Activated naive CD8-positive, alpha-beta T cell treated with anti-CD3 and anti-CD28 coated beads, Interleukin-2, amount 50 U/mL, for 24 hours (primary cell): ENCODE measurements at regions not wholly inside any gene's neighbourhood (a gene's known extent, or its start where the extent isn't known, plus 50 kb on each side); places are given as distances from the start of the nearest gene placed in this dataset.
A peak's percentile ranks its signal among the peaks of the same experiment; 100 is the strongest.

Experiments used
- ATAC-seq: fragments of 150-1000 bp; cut with Tn5 transposase; one replicate; pipeline ENCODE4 v1.10.0; 2021
- DNase-seq: peaks from one replicate; pipeline ENCODE4 v3.0.0; 2021
- H3K27ac Mint-ChIP-seq: one replicate; pipeline ENCODE4 v1.8.0; 2021; ENCODE audit warnings: mild to moderate bottlenecking, mixed read lengths
- H3K27me3 Mint-ChIP-seq: one replicate; pipeline ENCODE4 v1.8.0; 2021; ENCODE audit warnings: mixed read lengths
- H3K36me3 Mint-ChIP-seq: one replicate; pipeline ENCODE4 v1.8.0; 2021; ENCODE audit warnings: low read depth, mixed read lengths
- H3K4me1 Mint-ChIP-seq: one replicate; pipeline ENCODE4 v1.8.0; 2021; ENCODE audit warnings: mixed read lengths
- H3K4me3 Mint-ChIP-seq: one replicate; pipeline ENCODE4 v1.8.0; 2021; ENCODE audit warnings: mild to moderate bottlenecking, moderate library complexity, mixed read lengths
- H3K9me3 Mint-ChIP-seq: one replicate; pipeline ENCODE4 v1.8.0; 2021; ENCODE audit warnings: mixed read lengths

- no peak for DNase-seq
- peaks cover 18% of the 10 kb centered on the region for H3K9me3 Mint-ChIP-seq
- peaks cover 20% of the 10 kb centered on the region for H3K27me3 Mint-ChIP-seq
- H3K4me1 Mint-ChIP-seq = no peaks in the 10 kb centered on the region
- H3K27ac Mint-ChIP-seq = no peak overlapping the region
- ATAC-seq = no peak
- H3K4me3 Mint-ChIP-seq = no peak overlapping the region
- no peaks in the 10 kb centered on the region for H3K36me3 Mint-ChIP-seq
Observed at GRCh38 chr2:238663586-238663985, 184.3 kb upstream of the TWIST2 start.

- H3K4me3 Mint-ChIP-seq = no peak overlapping the region
- H3K9me3 Mint-ChIP-seq = peaks cover 27% of the 10 kb centered on the region
Observed at GRCh38 chr2:238665919-238666318, 182.0 kb upstream of the TWIST2 start.

GRCh38 chr2:238666543-238666942 lies 181.3 kb upstream of the TWIST2 start:
- H3K27me3 Mint-ChIP-seq = peaks cover 22% of the 10 kb centered on the region
- H3K4me1 Mint-ChIP-seq = peaks cover 1% of the 10 kb centered on the region
- ATAC-seq (no peak), DNase-seq (no peak)
- no peak overlapping the region for H3K27ac Mint-ChIP-seq
- H3K9me3 Mint-ChIP-seq = peaks cover 24% of the 10 kb centered on the region
- H3K4me3 Mint-ChIP-seq = no peak overlapping the region
- H3K36me3 Mint-ChIP-seq = no peaks in the 10 kb centered on the region

More at GRCh38 chr2:238665919-238666318, 182.0 kb upstream of the TWIST2 start:
- H3K27me3 Mint-ChIP-seq = peaks cover 22% of the 10 kb centered on the region
- no peak for DNase-seq
- peaks cover 1% of the 10 kb centered on the region for H3K4me1 Mint-ChIP-seq
- ATAC-seq = no peak
- no peaks in the 10 kb centered on the region for H3K36me3 Mint-ChIP-seq
- no peak overlapping the region for H3K27ac Mint-ChIP-seq

- no peak overlapping the region for H3K27ac Mint-ChIP-seq
- ATAC-seq = no peak
- H3K4me3 Mint-ChIP-seq = no peak overlapping the region
- peaks cover 22% of the 10 kb centered on the region for H3K27me3 Mint-ChIP-seq
- H3K36me3 Mint-ChIP-seq = no peaks in the 10 kb centered on the region
- H3K4me1 Mint-ChIP-seq = peaks cover 1% of the 10 kb centered on the region
- DNase-seq = no peak
- H3K9me3 Mint-ChIP-seq = peaks cover 24% of the 10 kb centered on the region
Observed at GRCh38 chr2:238667008-238667407, 180.9 kb upstream of the TWIST2 start.

GRCh38 chr2:238667639-238668038 lies 180.2 kb upstream of the TWIST2 start:
- no peak for DNase-seq
- Mint-ChIP-seq H3K9me3 (peaks cover 27% of the 10 kb centered on the region), H3K36me3 (no peaks in the 10 kb centered on the region), H3K27ac (no peak overlapping the region), H3K4me1 (peaks cover 1% of the 10 kb centered on the region), H3K4me3 (no peak overlapping the region), H3K27me3 (peaks cover 26% of the 10 kb centered on the region)
- ATAC-seq = no peak

- DNase-seq (no peak), ATAC-seq (no peak)
- peaks cover 20% of the 10 kb centered on the region for H3K9me3 Mint-ChIP-seq
- no peak overlapping the region for H3K27ac Mint-ChIP-seq
- peaks cover 23% of the 10 kb centered on the region for H3K27me3 Mint-ChIP-seq
- H3K4me3 Mint-ChIP-seq = no peak overlapping the region
- H3K4me1 Mint-ChIP-seq = peaks cover 1% of the 10 kb centered on the region
- no peaks in the 10 kb centered on the region for H3K36me3 Mint-ChIP-seq
Observed at GRCh38 chr2:238668426-238668825, 179.5 kb upstream of the TWIST2 start.

- Mint-ChIP-seq H3K27ac (no peak overlapping the region), H3K36me3 (no peaks in the 10 kb centered on the region), H3K4me3 (no peak overlapping the region), H3K9me3 (peaks cover 20% of the 10 kb centered on the region), H3K4me1 (peaks cover 1% of the 10 kb centered on the region), H3K27me3 (peaks cover 20% of the 10 kb centered on the region)
- DNase-seq (no peak), ATAC-seq (no peak)
Observed at GRCh38 chr2:238669046-238669445, 178.8 kb upstream of the TWIST2 start.

- H3K27ac Mint-ChIP-seq = no peak overlapping the region
Observed at GRCh38 chr2:238669581-238670080, 178.3 kb upstream of the TWIST2 start.

GRCh38 chr2:238670111-238670585 lies 177.7 kb upstream of the TWIST2 start:
- H3K9me3 Mint-ChIP-seq = peaks cover 24% of the 10 kb centered on the region
- ATAC-seq = peak; percentile 68
- no peaks in the 10 kb centered on the region for H3K36me3 Mint-ChIP-seq
- no peak overlapping the region for H3K27ac Mint-ChIP-seq
- DNase-seq = no peak
- peaks cover 1% of the 10 kb centered on the region for H3K4me1 Mint-ChIP-seq
- H3K27me3 Mint-ChIP-seq = peaks cover 22% of the 10 kb centered on the region
- no peak overlapping the region for H3K4me3 Mint-ChIP-seq

More at GRCh38 chr2:238669581-238670080, 178.3 kb upstream of the TWIST2 start:
- DNase-seq = no peak
- no peak overlapping the region for H3K4me3 Mint-ChIP-seq
- no peak for ATAC-seq
- no peaks in the 10 kb centered on the region for H3K36me3 Mint-ChIP-seq
- peaks cover 22% of the 10 kb centered on the region for H3K27me3 Mint-ChIP-seq
- H3K9me3 Mint-ChIP-seq = peaks cover 24% of the 10 kb centered on the region
- H3K4me1 Mint-ChIP-seq = peaks cover 1% of the 10 kb centered on the region

GRCh38 chr2:238682536-238682935 lies 165.3 kb upstream of the TWIST2 start:
- peaks cover 40% of the 10 kb centered on the region for H3K27me3 Mint-ChIP-seq
- ATAC-seq = no peak

GRCh38 chr2:238684362-238685326 lies 163.2 kb upstream of the TWIST2 start:
- Mint-ChIP-seq H3K27ac (no peak overlapping the region), H3K36me3 (no peaks in the 10 kb centered on the region), H3K9me3 (no peaks in the 10 kb centered on the region), H3K4me3 (no peak overlapping the region), H3K4me1 (peaks cover 8% of the 10 kb centered on the region), H3K27me3 (peaks cover 33% of the 10 kb centered on the region)
- DNase-seq (no peak), ATAC-seq (peak; percentile 87)

More at GRCh38 chr2:238682536-238682935, 165.3 kb upstream of the TWIST2 start:
- Mint-ChIP-seq H3K4me3 (no peak overlapping the region), H3K27ac (no peak overlapping the region), H3K4me1 (peaks cover 8% of the 10 kb centered on the region), H3K9me3 (peaks cover 5% of the 10 kb centered on the region), H3K36me3 (peaks cover 7% of the 10 kb centered on the region)
- DNase-seq = no peak

- H3K9me3 Mint-ChIP-seq = no peaks in the 10 kb centered on the region
- DNase-seq (no peak), ATAC-seq (no peak)
- no peak overlapping the region for H3K4me3 Mint-ChIP-seq
- no peaks in the 10 kb centered on the region for H3K36me3 Mint-ChIP-seq
- peaks cover 8% of the 10 kb centered on the region for H3K4me1 Mint-ChIP-seq
- H3K27me3 Mint-ChIP-seq = peaks cover 30% of the 10 kb centered on the region
- no peak overlapping the region for H3K27ac Mint-ChIP-seq
Observed at GRCh38 chr2:238685327-238685709, 162.6 kb upstream of the TWIST2 start.

GRCh38 chr2:238685713-238686112 lies 162.2 kb upstream of the TWIST2 start:
- H3K4me3 Mint-ChIP-seq = no peak overlapping the region
- DNase-seq (no peak), ATAC-seq (no peak)
- H3K4me1 Mint-ChIP-seq = peaks cover 8% of the 10 kb centered on the region
- peaks cover 30% of the 10 kb centered on the region for H3K27me3 Mint-ChIP-seq
- no peaks in the 10 kb centered on the region for H3K9me3 Mint-ChIP-seq
- H3K36me3 Mint-ChIP-seq = no peaks in the 10 kb centered on the region
- H3K27ac Mint-ChIP-seq = no peak overlapping the region

- DNase-seq (no peak), ATAC-seq (no peak)
- H3K27me3 Mint-ChIP-seq = peaks cover 27% of the 10 kb centered on the region
- H3K9me3 Mint-ChIP-seq = no peaks in the 10 kb centered on the region
- H3K27ac Mint-ChIP-seq = no peak overlapping the region
- H3K4me1 Mint-ChIP-seq = peaks cover 8% of the 10 kb centered on the region
- no peak overlapping the region for H3K4me3 Mint-ChIP-seq
- H3K36me3 Mint-ChIP-seq = no peaks in the 10 kb centered on the region
Observed at GRCh38 chr2:238686223-238686622, 161.7 kb upstream of the TWIST2 start.
